ENCODE measurements at regions not wholly inside any gene's neighbourhood (a gene's known extent, or its start where the extent isn't known, plus 50 kb on each side); places are given as distances from the start of the nearest gene placed in this dataset.

- Histone ChIP-seq H3K9ac (ENCODE audit: low read length) (no peak overlapping the region), H3K9me3 (ENCODE audit: insufficient read depth, low read length) (peaks cover 60% of the 10 kb centered on the region), H3K27me3 (ENCODE audit: low read depth, low read length) (no peaks in the 10 kb centered on the region; the same call in 1 of the 2 replicates), H2AFZ (ENCODE audit: low read depth, low read length) (no peak overlapping the region), H3K79me2 (ENCODE audit: low read length) (no peaks in the 10 kb centered on the region), H3K4me2 (ENCODE audit: low read length) (no peak overlapping the region), H3K4me1 (ENCODE audit: low read length) (peaks cover 5% of the 10 kb centered on the region; the same call in 1 of the 2 replicates), H3K4me3 (ENCODE audit: low read length) (no peak overlapping the region), H4K20me1 (ENCODE audit: insufficient read depth, low read length) (no peaks in the 10 kb centered on the region), H3K27ac (ENCODE audit: low read length) (no peak overlapping the region), H3K36me3 (replicated peaks; ENCODE audit: low read depth, low read length) (peaks cover 18% of the 10 kb centered on the region)
- no peak for TF ChIP-seq EZH2phosphoT487 (IDR thresholded peaks at IDR 0.05; ENCODE audit: low read depth)
Observed at GRCh38 chr20:43809206-43809819, 82.5 kb upstream of the GTSF1L start.

GRCh38 chr20:43804781-43805180 is 78.0 kb upstream of the GTSF1L start:
- peaks cover 52% of the 10 kb centered on the region for H3K9me3 ChIP-seq (ENCODE audit: insufficient read depth, low read length)

GRCh38 chr20:43803276-43803675 is 76.5 kb upstream of the GTSF1L start:
- H3K4me2 ChIP-seq (ENCODE audit: low read length): no peak overlapping the region
- no peaks in the 10 kb centered on the region for H3K79me2 ChIP-seq (ENCODE audit: low read length)
- no peak overlapping the region for H3K4me3 ChIP-seq (ENCODE audit: low read length)
- no peak overlapping the region for H3K27ac ChIP-seq (ENCODE audit: low read length)
- peaks cover 38% of the 10 kb centered on the region for H3K4me1 ChIP-seq (ENCODE audit: low read length)
- no peaks in the 10 kb centered on the region for H4K20me1 ChIP-seq (ENCODE audit: insufficient read depth, low read length)
- peaks cover 8% of the 10 kb centered on the region for H3K36me3 ChIP-seq (replicated peaks; ENCODE audit: low read depth, low read length)
- H2AFZ ChIP-seq (ENCODE audit: low read depth, low read length): no peak overlapping the region
- H3K27me3 ChIP-seq (ENCODE audit: low read depth, low read length): no peaks in the 10 kb centered on the region
- no peak for TF ChIP-seq CTCF (IDR thresholded peaks at IDR 0.05; ENCODE audit: low read depth, low read length)
- TF ChIP-seq EZH2phosphoT487 (IDR thresholded peaks at IDR 0.05; ENCODE audit: low read depth): no peak
- H3K9ac ChIP-seq (ENCODE audit: low read length): no peak overlapping the region
- peaks cover 39% of the 10 kb centered on the region for H3K9me3 ChIP-seq (ENCODE audit: insufficient read depth, low read length)

More at GRCh38 chr20:43804781-43805180, 78.0 kb upstream of the GTSF1L start:
- Histone ChIP-seq H4K20me1 (ENCODE audit: insufficient read depth, low read length) (no peaks in the 10 kb centered on the region), H3K79me2 (ENCODE audit: low read length) (no peaks in the 10 kb centered on the region), H2AFZ (ENCODE audit: low read depth, low read length) (no peak overlapping the region), H3K4me2 (ENCODE audit: low read length) (no peak overlapping the region), H3K27me3 (ENCODE audit: low read depth, low read length) (no peaks in the 10 kb centered on the region), H3K4me3 (ENCODE audit: low read length) (no peak overlapping the region), H3K27ac (ENCODE audit: low read length) (no peak overlapping the region), H3K4me1 (ENCODE audit: low read length) (peaks cover 23% of the 10 kb centered on the region), H3K36me3 (replicated peaks; ENCODE audit: low read depth, low read length) (peaks cover 9% of the 10 kb centered on the region), H3K9ac (ENCODE audit: low read length) (no peak overlapping the region)
- TF ChIP-seq CTCF (IDR thresholded peaks at IDR 0.05; ENCODE audit: low read depth, low read length): no peak
- no peak for TF ChIP-seq EZH2phosphoT487 (IDR thresholded peaks at IDR 0.05; ENCODE audit: low read depth)

- no peaks in the 10 kb centered on the region for H3K27me3 ChIP-seq (ENCODE audit: low read depth, low read length)
- no peaks in the 10 kb centered on the region for H4K20me1 ChIP-seq (ENCODE audit: insufficient read depth, low read length)
- peak overlapping the region; percentile 8; the same call in 1 of the 2 replicates for H3K9ac ChIP-seq (ENCODE audit: low read length)
- no peak for TF ChIP-seq CTCF (IDR thresholded peaks at IDR 0.05; ENCODE audit: low read depth, low read length)
- no peak for TF ChIP-seq EZH2phosphoT487 (IDR thresholded peaks at IDR 0.05; ENCODE audit: low read depth)
- peak overlapping the region; percentile 21; the same call in 1 of the 2 replicates for H2AFZ ChIP-seq (ENCODE audit: low read depth, low read length)
- H3K79me2 ChIP-seq (ENCODE audit: low read length): no peaks in the 10 kb centered on the region
- H3K4me3 ChIP-seq (ENCODE audit: low read length): no peak overlapping the region
- H3K9me3 ChIP-seq (ENCODE audit: insufficient read depth, low read length): peaks cover 21% of the 10 kb centered on the region
- peaks cover 44% of the 10 kb centered on the region for H3K4me1 ChIP-seq (ENCODE audit: low read length)
- H3K27ac ChIP-seq (ENCODE audit: low read length): peak overlapping the region; percentile 46
- peaks cover 8% of the 10 kb centered on the region for H3K36me3 ChIP-seq (replicated peaks; ENCODE audit: low read depth, low read length)
- peak overlapping the region; percentile 77 for H3K4me2 ChIP-seq (ENCODE audit: low read length)
Observed at GRCh38 chr20:43800186-43800585, 73.4 kb upstream of the GTSF1L start.

All from OCI-LY3 (cell line).